SK-N-SH (cell line): ENCODE measurements at regions not wholly inside any gene's neighbourhood (a gene's known extent, or its start where the extent isn't known, plus 50 kb on each side); places are given as distances from the start of the nearest gene placed in this dataset.
A peak's percentile ranks its signal among the peaks of the same experiment; 100 is the strongest.

Source experiments
- CTCF ChIA-PET: fragments of 300-600, 350-600 bp; formaldehyde crosslinking; extraction: SDS; loops from one replicate; lab custom pipeline; 2021; lab: Yijun Ruan, JAX
- POLR2A ChIA-PET: fragments of 350-600 bp; sonication (Branson Sonifier 250); formaldehyde crosslinking; extraction: SDS; loops from one replicate; lab custom pipeline; 2020; ENCODE audit warnings: antibody characterized with exemption, inconsistent platforms; lab: Yijun Ruan, JAX
- DNase-seq: peaks from one replicate; pipeline ENCODE4 v3.0.0; 2012
- H2AFZ ChIP-seq: fragments of 200-600 bp; sonication (generic); 2 replicates; pipeline ENCODE4 v1.8.1; 2016; ENCODE audit warnings: antibody characterized with exemption, mild to moderate bottlenecking, low read depth
- H3F3A ChIP-seq: fragments of 200-600 bp; sonication (generic); replicated peaks from 2 replicates; pipeline ENCODE3; 2016; ENCODE audit warnings: antibody characterized with exemption, mild to moderate bottlenecking; ENCODE audit not compliant: insufficient read depth
- H3K27ac ChIP-seq, 2 experiments: fragments of 200-500 bp in 1 of 2; fragments of 200-600 bp in 1 of 2; sonication (Bioruptor generic) in 1 of 2; sonication (generic), shearing (Covaris generic) in 1 of 2; 2 replicates each; pipeline versions ENCODE4 v1.5.1 to v1.6.1; 2014 to 2016; ENCODE audit warnings: low read depth in 2 of 2, inconsistent platforms in 1 of 2, low read length in 1 of 2, mild to moderate bottlenecking in 1 of 2, mixed read lengths in 1 of 2
- H3K27me3 ChIP-seq: fragments of 200-600 bp; sonication (generic), shearing (Covaris generic); 2 replicates; pipeline ENCODE4 v1.6.1; 2016; ENCODE audit warnings: mixed run types; ENCODE audit not compliant: insufficient read depth
- H3K36me3 ChIP-seq, 2 experiments: fragments of 200-500 bp in 1 of 2; fragments of 200-600 bp in 1 of 2; sonication (Bioruptor generic) in 1 of 2; sonication (generic) in 1 of 2; replicated peaks in 1 of 2; 2 replicates each; pipeline versions ENCODE3 to v1.5.1; 2014 to 2016; ENCODE audit warnings: low read length in 1 of 2, mild to moderate bottlenecking in 1 of 2; ENCODE audit not compliant: insufficient read depth in 2 of 2, control insufficient read depth in 1 of 2
- H3K4me1 ChIP-seq, 2 experiments: fragments of 200-500 bp in 1 of 2; fragments of 200-600 bp in 1 of 2; sonication (Bioruptor generic) in 1 of 2; sonication (generic), shearing (Covaris generic) in 1 of 2; 2 replicates each; pipeline versions ENCODE4 v1.5.1 to v1.6.1; 2014 to 2016; ENCODE audit warnings: low read depth in 1 of 2, low read length in 1 of 2, mixed run types in 1 of 2; ENCODE audit not compliant: insufficient read depth in 2 of 2, control insufficient read depth in 1 of 2
- H3K4me2 ChIP-seq: fragments of 200-600 bp; sonication (generic), shearing (Covaris generic); 2 replicates; pipeline ENCODE4 v1.6.1; 2017; ENCODE audit warnings: mixed run types
- H3K4me3 ChIP-seq, 2 experiments: fragments of 200-500 bp in 1 of 2; fragments of 200-600 bp in 1 of 2; sonication (Bioruptor generic) in 1 of 2; sonication (generic), shearing (Covaris generic) in 1 of 2; 2 replicates each; pipeline versions ENCODE4 v1.5.1 to v1.8.1; 2014 to 2016; ENCODE audit warnings: low read depth in 2 of 2, inconsistent platforms in 1 of 2, low read length in 1 of 2, mild to moderate bottlenecking in 1 of 2, mixed read lengths in 1 of 2, moderate library complexity in 1 of 2
- H3K79me2 ChIP-seq: fragments of 200-600 bp; sonication (generic); 2 replicates; pipeline ENCODE4 v1.8.1; 2017; ENCODE audit warnings: mild to moderate bottlenecking; ENCODE audit not compliant: insufficient read depth
- H3K9ac ChIP-seq: fragments of 200-600 bp; sonication (generic); 2 replicates; pipeline ENCODE4 v1.6.1; 2017; ENCODE audit warnings: mixed run types
- H3K9me2 ChIP-seq: fragments of 200-600 bp; sonication (generic); 2 replicates; pipeline ENCODE4 v1.6.1; 2017; ENCODE audit warnings: mixed run types
- H3K9me3 ChIP-seq: fragments of 200-600 bp; sonication (generic); 2 replicates; pipeline ENCODE4 v1.6.1; 2017; ENCODE audit warnings: mixed run types, mild to moderate bottlenecking, moderate library complexity
- H4K20me1 ChIP-seq: fragments of 200-600 bp; sonication (generic); 2 replicates; pipeline ENCODE4 v1.6.1; 2017; ENCODE audit warnings: mild to moderate bottlenecking, mixed run types; ENCODE audit not compliant: insufficient read depth
- CHD2 ChIP-seq: fragments of 150-350 bp; IDR thresholded peaks from 2 replicates; pipeline ENCODE4 v1.6.1; 2018; ENCODE audit warnings: low read length; ENCODE audit not compliant: partially characterized antibody
- CTCF ChIP-seq: fragments of 200-600 bp; sonication (generic); IDR thresholded peaks from 2 replicates; pipeline ENCODE4 v1.6.1; 2017; ENCODE audit warnings: antibody characterized with exemption, mild to moderate bottlenecking, moderate library complexity
- ELF1 ChIP-seq: IDR thresholded peaks from 2 replicates; pipeline ENCODE4 v1.4.0; 2012
- FOSL2 ChIP-seq: IDR thresholded peaks from 2 replicates; pipeline ENCODE4 v1.4.0; 2012; ENCODE audit warnings: low read depth, mild to moderate bottlenecking, moderate library complexity, borderline replicate concordance
- FOXJ3 ChIP-seq: sonication (generic); formaldehyde crosslinking; IDR thresholded peaks from 2 replicates; pipeline ENCODE4 v1.5.1; 2020; ENCODE audit warnings: mild to moderate bottlenecking, missing genetic modification reagents
- FOXM1 ChIP-seq: IDR thresholded peaks from 2 replicates; pipeline ENCODE4 v1.4.0; 2012; ENCODE audit warnings: low read depth, mild to moderate bottlenecking
- GATA2 ChIP-seq: sonication (generic); formaldehyde crosslinking; IDR thresholded peaks from 2 replicates; pipeline ENCODE4 v1.5.0; 2020; ENCODE audit warnings: mild to moderate bottlenecking, missing genetic modification reagents
- MAX ChIP-seq: IDR thresholded peaks from 2 replicates; pipeline ENCODE4 v1.4.0; 2012; ENCODE audit warnings: low read depth
- MEF2A ChIP-seq: IDR thresholded peaks from 2 replicates; pipeline ENCODE4 v1.4.0; 2012; ENCODE audit warnings: low read depth, borderline replicate concordance
- MXI1 ChIP-seq: IDR thresholded peaks from 2 replicates; pipeline ENCODE4 v1.6.1; 2012; ENCODE audit warnings: mild to moderate bottlenecking, low read depth, low read length, improper control_type of control experiment
- NFIC ChIP-seq: IDR thresholded peaks from 2 replicates; pipeline ENCODE4 v1.4.0; 2012; ENCODE audit warnings: borderline replicate concordance
- SMC3 ChIP-seq: IDR thresholded peaks from 2 replicates; pipeline ENCODE4 v1.6.1; 2012; ENCODE audit warnings: low read depth, low read length, improper control_type of control experiment
- TAF1 ChIP-seq: IDR thresholded peaks from 2 replicates; pipeline ENCODE4 v1.6.1; 2012; ENCODE audit warnings: low read depth, mild to moderate bottlenecking, low read length, moderate library complexity, borderline replicate concordance
- TEAD4 ChIP-seq: IDR thresholded peaks from 2 replicates; pipeline ENCODE4 v1.4.0; 2012; ENCODE audit warnings: mild to moderate bottlenecking, borderline replicate concordance; ENCODE audit not compliant: insufficient read depth
- USF1 ChIP-seq: IDR thresholded peaks from 2 replicates; pipeline ENCODE4 v1.4.0; 2012; ENCODE audit warnings: low read depth, borderline replicate concordance
- YY1 ChIP-seq: IDR thresholded peaks from 2 replicates; pipeline ENCODE4 v1.4.0; 2012; ENCODE audit warnings: low read depth, mild to moderate bottlenecking
- ZBTB33 ChIP-seq: IDR thresholded peaks from 2 replicates; pipeline ENCODE4 v1.4.0; 2012; ENCODE audit warnings: low read depth, borderline replicate concordance
- WGBS: methylation state at CpG from one replicate; pipeline ENCODE4 v1.1.6; 2017; ENCODE audit warnings: low lambda C conversion rate; 5-methylcytosine and 5-hydroxymethylcytosine counted together

- DNase-seq = no peak
- Histone ChIP-seq H3F3A (peaks cover 7% of the 10 kb centered on the region), H3K4me1 (0 out of 4 replicates have a peak, but pooled peaks cover 0 to 9% of the 10 kb centered on the region in 2 experiments), H4K20me1 (no peaks in the 10 kb centered on the region), H3K4me2 (no peak overlapping the region), H3K9me3 (no peaks in the 10 kb centered on the region), H3K4me3 (no peak overlapping the region), H3K27me3 (no peaks in the 10 kb centered on the region), H3K27ac (no peak overlapping the region), H3K9ac (no peak overlapping the region), H3K79me2 (no peaks in the 10 kb centered on the region), H3K9me2 (no peaks in the 10 kb centered on the region), H3K36me3 (no peaks in the 10 kb centered on the region), H2AFZ (no peak overlapping the region)
- ChIA-PET CTCF (no interaction called here), POLR2A (no interaction called here)
- TF ChIP-seq MXI1 (no peak), USF1 (no peak), MAX (no peak)
- 87% methylated on average over 3 of the region's 3 CpGs for WGBS
Measured at GRCh38 chr1:78759881-78760280, 110.2 kb downstream of the IFI44 start.

- H3K27ac ChIP-seq = no peak overlapping the region
- POLR2A ChIA-PET = no interaction called here
- H3K9me2 ChIP-seq = no peaks in the 10 kb centered on the region
- 51% methylated on average over 2 of the region's 2 CpGs for WGBS
- CTCF ChIA-PET = no interaction called here
- no peak overlapping the region for H3K4me2 ChIP-seq
- H3K9me3 ChIP-seq = peaks cover 7% of the 10 kb centered on the region; the same call in 1 of the 2 replicates
- H3K4me1 ChIP-seq = 0 out of 4 replicates have a peak, but pooled peaks cover 0 to 9% of the 10 kb centered on the region in 2 experiments
- H3K27me3 ChIP-seq = no peaks in the 10 kb centered on the region
- H3F3A ChIP-seq = peaks cover 7% of the 10 kb centered on the region
- H3K36me3 ChIP-seq = no peaks in the 10 kb centered on the region
- no peak for DNase-seq
- no peak overlapping the region for H3K9ac ChIP-seq
- peak overlapping the region; percentile 58; the same call in 1 of the 2 replicates for H2AFZ ChIP-seq
- H4K20me1 ChIP-seq = no peaks in the 10 kb centered on the region
- peak; percentile 33; the same call in 1 of the 2 replicates for TF ChIP-seq FOSL2
- TF ChIP-seq FOXJ3 = no peak
- H3K79me2 ChIP-seq = no peaks in the 10 kb centered on the region
- H3K4me3 ChIP-seq = no peak overlapping the region
Measured at GRCh38 chr1:78760858-78761257, 111.2 kb downstream of the IFI44 start.

- CTCF ChIA-PET = interaction anchor here (0.6 kb wide), 1 partner anchor 1629 kb away, joined by 4 read pairs; no protein-coding TSS in a partner anchor
- Histone ChIP-seq H3K4me2 (no peak overlapping the region), H3K36me3 (no peaks in the 10 kb centered on the region), H2AFZ (no peak overlapping the region), H3K27ac (no peak overlapping the region), H3K9me2 (no peaks in the 10 kb centered on the region), H3K27me3 (no peaks in the 10 kb centered on the region), H3F3A (peaks cover 7% of the 10 kb centered on the region), H3K9ac (no peak overlapping the region), H3K4me3 (no peak overlapping the region), H4K20me1 (no peaks in the 10 kb centered on the region), H3K79me2 (no peaks in the 10 kb centered on the region), H3K9me3 (peaks cover 12% of the 10 kb centered on the region; the same call in 1 of the 2 replicates), H3K4me1 (0 out of 4 replicates have a peak, but pooled peaks cover 0 to 9% of the 10 kb centered on the region in 2 experiments)
- POLR2A ChIA-PET = no interaction called here
- no peak for DNase-seq
- 90% methylated on average over 4 of the region's 4 CpGs for WGBS
- TF ChIP-seq ELF1 (no peak), MEF2A (no peak), TEAD4 (no peak), SMC3 (no peak), CHD2 (no peak), YY1 (no peak), FOSL2 (no peak), NFIC (no peak), CTCF (no peak), GATA2 (no peak), ZBTB33 (no peak), TAF1 (no peak), FOXM1 (no peak)
Measured at GRCh38 chr1:78762113-78762512, 112.5 kb downstream of the IFI44 start.
